ENCODE measurements at regions not wholly inside any gene's neighbourhood (a gene's known extent, or its start where the extent isn't known, plus 50 kb on each side); places are given as distances from the start of the nearest gene placed in this dataset.

DNA sequence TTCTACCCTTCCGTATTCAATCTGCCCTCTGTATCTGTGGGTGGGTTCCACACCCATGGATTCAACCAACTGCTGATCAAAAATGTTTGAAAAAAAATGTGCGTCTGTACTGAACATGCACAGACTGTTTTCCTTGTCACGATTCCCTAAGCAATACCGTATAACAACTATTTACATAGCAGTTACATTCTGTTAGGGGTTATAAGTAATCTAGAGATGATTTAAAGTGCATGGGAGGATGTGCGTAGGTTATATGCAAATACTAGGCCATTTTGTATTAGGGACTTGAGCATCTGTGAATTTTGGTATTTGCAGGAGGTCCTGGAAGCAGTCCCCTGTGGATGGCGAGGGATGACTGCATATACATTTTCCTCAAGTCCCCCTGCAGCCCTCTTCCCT, 486.9 kb downstream of the PREX1 start:
- TF ChIP-seq, protein P1, sequence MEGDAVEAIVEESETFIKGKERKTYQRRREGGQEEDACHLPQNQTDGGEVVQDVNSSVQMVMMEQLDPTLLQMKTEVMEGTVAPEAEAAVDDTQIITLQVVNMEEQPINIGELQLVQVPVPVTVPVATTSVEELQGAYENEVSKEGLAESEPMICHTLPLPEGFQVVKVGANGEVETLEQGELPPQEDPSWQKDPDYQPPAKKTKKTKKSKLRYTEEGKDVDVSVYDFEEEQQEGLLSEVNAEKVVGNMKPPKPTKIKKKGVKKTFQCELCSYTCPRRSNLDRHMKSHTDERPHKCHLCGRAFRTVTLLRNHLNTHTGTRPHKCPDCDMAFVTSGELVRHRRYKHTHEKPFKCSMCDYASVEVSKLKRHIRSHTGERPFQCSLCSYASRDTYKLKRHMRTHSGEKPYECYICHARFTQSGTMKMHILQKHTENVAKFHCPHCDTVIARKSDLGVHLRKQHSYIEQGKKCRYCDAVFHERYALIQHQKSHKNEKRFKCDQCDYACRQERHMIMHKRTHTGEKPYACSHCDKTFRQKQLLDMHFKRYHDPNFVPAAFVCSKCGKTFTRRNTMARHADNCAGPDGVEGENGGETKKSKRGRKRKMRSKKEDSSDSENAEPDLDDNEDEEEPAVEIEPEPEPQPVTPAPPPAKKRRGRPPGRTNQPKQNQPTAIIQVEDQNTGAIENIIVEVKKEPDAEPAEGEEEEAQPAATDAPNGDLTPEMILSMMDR (IDR thresholded peaks at IDR 0.05; ENCODE audit: insufficient read depth, low read length), result no peak
- TF ChIP-seq POLR2AphosphoS5 (IDR thresholded peaks at IDR 0.05; ENCODE audit: low read depth) (no peak), SPI1 (IDR thresholded peaks at IDR 0.05; ENCODE audit: borderline replicate concordance, low read depth) (no peak), GABPA (IDR thresholded peaks at IDR 0.05; ENCODE audit: low read depth) (no peak)
- TF ChIP-seq, protein P2, sequence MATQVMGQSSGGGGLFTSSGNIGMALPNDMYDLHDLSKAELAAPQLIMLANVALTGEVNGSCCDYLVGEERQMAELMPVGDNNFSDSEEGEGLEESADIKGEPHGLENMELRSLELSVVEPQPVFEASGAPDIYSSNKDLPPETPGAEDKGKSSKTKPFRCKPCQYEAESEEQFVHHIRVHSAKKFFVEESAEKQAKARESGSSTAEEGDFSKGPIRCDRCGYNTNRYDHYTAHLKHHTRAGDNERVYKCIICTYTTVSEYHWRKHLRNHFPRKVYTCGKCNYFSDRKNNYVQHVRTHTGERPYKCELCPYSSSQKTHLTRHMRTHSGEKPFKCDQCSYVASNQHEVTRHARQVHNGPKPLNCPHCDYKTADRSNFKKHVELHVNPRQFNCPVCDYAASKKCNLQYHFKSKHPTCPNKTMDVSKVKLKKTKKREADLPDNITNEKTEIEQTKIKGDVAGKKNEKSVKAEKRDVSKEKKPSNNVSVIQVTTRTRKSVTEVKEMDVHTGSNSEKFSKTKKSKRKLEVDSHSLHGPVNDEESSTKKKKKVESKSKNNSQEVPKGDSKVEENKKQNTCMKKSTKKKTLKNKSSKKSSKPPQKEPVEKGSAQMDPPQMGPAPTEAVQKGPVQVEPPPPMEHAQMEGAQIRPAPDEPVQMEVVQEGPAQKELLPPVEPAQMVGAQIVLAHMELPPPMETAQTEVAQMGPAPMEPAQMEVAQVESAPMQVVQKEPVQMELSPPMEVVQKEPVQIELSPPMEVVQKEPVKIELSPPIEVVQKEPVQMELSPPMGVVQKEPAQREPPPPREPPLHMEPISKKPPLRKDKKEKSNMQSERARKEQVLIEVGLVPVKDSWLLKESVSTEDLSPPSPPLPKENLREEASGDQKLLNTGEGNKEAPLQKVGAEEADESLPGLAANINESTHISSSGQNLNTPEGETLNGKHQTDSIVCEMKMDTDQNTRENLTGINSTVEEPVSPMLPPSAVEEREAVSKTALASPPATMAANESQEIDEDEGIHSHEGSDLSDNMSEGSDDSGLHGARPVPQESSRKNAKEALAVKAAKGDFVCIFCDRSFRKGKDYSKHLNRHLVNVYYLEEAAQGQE (IDR thresholded peaks at IDR 0.05; ENCODE audit: insufficient replicate concordance, low read depth), result no peak
